Umbilical cord (tissue), 1 donor: ENCODE measurements at regions not wholly inside any gene's neighbourhood (a gene's known extent, or its start where the extent isn't known, plus 50 kb on each side); places are given as distances from the start of the nearest gene placed in this dataset.

Experiments used
- DNase-seq: peaks from one replicate; pipeline ENCODE4 v3.0.0-alpha.2; 2015; ENCODE audit warnings: low spot score

DNA sequence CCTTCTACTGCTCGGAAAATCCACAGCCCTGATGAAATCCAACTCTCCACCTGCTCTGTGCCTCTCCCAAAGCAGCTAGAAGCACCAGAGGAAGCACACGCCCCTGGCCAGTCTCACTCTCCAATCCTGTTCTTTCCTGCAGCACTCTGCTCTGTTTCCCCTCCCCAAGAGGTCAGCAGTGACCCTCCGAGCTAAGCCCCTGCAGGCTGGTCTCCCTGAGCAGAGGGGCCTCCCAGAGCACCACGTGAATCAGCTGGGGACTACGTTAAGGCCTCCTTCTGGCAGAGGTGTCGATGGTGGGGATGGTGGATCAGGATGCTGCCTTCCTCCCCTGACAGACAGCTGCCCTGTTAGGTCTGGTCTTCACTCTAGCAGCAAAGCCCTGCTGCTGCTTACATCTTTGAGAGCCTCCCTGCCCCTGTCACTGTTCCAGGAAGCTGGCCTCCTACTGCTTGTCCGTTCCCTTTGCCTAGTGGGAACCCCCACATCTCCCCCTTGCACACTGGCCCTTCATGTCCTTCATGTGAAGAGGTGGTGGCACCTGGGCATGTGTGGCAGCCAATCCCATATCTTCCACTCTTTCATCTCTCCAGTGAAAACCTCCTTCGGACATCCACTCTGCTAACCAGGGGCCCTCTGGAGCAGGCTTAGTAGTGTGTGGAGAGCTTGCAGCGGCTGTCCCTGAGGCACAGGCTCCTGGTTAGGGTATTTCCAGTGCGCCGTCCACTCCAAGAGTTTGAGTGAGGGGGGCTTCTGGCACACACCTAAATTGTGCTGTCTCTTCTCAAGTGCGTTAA is 307.5 kb upstream of the HS6ST1 start:
- DNase-seq = no peak

DNA sequence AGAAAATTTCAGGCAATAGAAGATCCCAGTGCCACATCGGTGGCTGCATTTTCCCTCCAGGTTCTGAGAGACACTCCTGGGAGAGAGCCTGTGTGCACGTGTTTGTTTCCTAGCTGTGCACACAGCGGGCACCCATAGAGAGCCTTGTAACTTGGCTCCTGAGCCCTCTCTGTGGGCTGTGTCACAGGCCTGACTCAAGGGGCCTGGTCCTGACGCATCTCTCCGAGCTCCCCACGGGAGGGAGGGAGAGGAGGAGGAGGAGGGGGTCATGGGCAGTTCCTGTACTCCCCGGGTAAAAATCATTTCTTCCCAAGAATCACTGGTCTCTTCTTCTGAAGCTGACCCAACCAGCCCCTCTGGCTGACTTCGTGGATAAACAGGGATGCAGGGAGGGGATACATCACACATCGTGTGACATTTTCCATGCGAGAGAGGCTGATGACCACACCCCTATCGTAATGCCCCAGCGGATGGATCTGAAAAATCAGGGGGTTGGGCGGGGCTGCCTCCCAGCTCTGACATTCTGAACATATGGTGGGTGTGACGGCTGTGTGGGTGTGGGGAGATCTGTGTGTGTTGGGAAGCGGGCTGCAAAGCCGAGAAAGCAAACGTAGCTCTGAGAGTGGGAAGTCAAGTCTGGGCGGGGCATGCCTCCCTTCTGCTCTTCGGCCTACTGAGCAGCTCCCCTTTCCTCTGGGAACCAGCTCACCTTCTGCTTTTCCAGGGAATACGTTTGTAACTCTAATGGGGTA is 308.3 kb upstream of the HS6ST1 start:
- DNase-seq = peak; percentile 35

DNA sequence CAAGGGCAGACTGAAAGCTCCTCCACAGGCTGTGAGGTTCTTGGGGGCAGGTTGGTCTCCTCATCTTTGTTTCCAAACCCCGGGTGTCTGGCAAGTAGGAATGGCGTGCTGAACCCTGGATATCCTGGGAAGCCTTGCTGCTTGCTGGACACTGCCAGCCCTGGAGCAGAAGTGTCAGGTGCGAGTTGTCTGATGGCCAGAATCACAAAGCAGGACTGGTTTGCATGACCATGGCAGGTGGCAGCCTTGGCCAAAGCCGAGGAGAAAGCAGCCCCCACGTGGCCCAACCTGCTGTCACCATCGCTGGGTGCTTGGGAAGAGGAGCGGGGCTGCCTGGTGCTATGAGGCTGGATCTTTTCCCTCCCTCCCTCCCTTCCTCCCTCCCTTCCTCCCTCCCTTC is 309.5 kb upstream of the HS6ST1 start:
- DNase-seq = no peak

DNA sequence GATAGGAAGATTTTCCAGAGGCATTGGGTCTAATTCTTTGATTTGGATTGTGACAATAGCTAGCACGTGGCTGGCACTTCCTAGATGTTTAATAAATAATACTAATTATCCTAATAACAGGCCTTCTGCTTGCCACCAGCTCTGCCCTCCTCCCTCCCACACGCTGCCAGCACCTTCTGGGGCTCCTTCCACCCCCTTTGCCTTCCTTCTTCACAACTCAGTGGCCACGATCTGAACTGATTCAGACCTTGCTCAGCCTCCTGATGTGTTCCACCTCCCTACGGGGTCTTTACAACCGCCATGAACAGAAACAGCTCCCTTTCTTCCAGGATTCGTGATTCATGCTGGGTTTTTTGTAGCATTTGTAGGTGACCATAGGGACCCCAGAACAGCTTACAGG is 310.3 kb upstream of the HS6ST1 start:
- DNase-seq = no peak

DNA sequence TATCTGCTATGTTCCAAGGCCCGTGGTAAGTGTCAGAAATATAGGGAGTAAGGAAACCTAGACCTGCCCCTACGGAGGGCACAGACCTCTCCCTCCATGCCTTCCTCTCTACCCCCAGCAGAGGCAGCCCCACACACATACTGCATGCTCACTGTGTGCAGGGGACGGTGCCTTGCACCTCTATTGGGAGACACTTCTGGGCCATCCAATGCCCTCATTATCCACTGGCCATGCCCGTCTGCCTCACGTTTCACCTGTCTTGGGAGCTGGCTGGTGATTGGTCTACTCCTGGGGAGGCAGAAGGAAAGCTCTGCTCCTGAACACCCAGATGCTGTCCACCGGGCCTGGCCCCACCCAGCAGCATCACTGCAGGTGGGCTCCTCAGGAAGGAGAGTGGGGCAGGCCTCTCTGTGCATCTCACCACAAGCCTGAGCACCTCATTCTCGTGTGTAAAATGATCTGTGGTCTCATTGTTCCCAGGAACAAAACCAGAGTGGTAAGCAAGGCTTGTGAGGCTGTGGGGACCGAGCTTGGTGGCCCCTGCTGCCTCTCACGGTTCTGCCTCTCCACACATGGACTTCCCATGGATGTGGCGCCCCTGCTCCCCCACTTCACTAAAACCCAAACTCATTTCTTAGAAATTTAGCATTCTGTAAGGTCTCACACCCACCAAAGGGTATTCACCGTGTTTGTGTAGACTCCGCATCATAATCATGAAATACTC is 312.5 kb upstream of the HS6ST1 start:
- DNase-seq = no peak

DNA sequence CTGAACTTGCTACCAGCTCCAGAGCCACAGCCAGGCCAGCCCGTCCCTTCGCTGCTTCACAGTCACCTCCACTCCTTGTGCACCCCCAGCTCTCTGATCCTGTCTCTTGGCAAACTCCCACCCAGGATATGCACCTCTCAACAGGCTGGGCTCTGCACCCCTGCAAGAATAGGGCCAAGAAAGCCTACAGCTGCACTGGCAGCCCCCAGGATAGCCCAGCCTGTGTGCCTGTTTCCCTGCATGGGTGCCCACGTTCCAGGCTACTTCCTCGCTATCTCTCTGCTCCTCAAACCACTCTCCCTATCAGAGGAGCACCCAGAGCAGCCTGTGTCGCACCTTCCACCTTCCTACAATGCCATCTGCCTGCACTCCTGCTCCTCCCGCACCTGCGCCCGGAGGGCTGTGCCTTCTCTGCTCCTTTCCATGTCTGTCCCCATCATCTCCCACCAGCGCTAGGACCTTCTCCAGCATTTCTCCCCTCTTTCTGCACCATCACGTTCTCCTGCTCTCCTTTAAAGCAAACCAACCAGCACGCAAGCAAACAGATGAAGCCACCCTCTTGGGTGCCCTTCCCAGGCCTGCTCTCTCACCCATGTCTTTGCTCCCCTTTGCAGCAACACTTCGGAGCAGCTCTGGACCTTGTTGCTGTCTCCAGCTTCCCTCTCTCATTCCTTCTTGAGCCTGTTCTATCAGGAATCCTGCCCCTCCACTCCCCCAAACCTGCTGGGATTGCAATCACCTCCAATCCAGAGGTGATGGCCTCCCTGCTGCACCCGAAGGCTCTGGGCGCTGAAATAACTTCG is 313.2 kb upstream of the HS6ST1 start:
- DNase-seq = no peak

DNA sequence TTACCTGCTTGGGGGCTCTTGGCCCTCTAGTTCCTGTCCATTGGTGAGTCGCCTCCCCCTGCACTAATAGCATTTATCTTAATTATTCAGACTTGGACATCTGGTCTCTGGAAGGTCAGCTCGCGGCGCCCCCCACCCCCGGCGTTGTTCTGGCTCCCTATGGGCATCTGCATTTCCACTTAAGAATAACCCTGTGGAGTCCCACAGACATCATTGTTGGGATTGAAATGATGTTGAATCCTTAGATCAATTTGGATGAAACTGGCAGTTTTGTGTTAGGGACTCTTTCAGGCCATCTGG is 313.8 kb upstream of the HS6ST1 start:
- DNase-seq = no peak

DNA sequence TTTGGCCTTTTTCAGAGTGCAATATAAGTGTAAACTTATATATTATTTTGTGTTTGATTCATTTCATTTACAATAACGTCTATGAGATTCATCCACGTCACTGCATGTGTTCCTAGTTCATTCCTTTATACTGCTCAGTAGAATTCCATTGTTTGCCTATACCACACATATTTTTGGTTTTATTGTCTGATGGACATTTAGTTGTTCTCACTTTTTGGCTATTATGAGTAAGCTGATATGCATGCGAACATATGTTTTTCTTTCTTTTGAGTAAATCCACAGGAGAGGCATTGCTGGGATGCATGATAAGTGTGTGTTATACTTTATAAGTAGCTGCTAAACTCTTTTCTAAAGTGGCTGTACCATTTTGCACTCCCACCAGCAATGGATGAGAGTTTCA is 314.8 kb upstream of the HS6ST1 start:
- DNase-seq = no peak

DNA sequence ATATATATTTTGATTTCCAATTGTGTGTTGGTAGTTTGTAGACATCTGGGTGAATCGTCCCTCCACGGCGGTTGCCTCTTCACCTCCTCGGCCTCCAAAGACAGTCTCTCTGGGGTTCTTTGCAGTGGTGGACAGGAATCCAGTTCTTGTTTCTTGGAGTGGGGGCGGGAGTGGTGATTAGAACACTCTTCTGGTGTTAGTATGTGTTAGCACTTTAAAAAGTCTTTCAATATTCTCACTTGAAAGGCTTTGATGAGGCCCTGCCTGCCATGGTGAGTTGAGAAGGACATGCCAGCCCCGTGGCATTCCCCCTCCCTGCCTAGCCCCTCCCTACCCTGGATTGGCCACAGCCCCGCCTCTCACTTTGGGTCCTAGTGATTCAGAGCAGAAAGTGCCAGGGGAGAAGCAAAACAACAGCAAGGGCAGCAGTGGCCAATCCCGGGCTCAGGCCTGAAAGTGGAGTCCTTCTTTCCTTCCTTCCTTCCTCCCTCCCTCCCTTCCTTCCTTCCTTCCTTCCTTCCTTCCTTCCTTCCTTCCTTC is 316.8 kb upstream of the HS6ST1 start:
- DNase-seq = no peak

DNA sequence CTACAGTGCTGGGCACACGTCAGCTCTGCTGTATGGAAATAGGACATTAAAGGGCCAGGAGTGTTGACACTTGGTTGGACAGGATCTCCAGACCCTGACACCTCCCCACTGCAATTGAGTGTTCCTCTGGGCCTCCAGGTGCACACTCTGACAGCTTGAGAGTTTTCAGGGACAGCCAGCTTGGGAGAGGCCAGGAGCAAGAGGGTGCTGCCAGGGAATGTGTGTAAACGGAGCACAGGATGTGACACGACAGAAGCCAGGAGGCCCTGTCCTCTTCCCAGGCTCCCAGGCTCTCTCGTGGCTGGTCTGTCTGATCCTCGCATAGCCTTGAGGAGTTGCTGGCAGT is 318.1 kb upstream of the HS6ST1 start:
- no peak for DNase-seq

DNA sequence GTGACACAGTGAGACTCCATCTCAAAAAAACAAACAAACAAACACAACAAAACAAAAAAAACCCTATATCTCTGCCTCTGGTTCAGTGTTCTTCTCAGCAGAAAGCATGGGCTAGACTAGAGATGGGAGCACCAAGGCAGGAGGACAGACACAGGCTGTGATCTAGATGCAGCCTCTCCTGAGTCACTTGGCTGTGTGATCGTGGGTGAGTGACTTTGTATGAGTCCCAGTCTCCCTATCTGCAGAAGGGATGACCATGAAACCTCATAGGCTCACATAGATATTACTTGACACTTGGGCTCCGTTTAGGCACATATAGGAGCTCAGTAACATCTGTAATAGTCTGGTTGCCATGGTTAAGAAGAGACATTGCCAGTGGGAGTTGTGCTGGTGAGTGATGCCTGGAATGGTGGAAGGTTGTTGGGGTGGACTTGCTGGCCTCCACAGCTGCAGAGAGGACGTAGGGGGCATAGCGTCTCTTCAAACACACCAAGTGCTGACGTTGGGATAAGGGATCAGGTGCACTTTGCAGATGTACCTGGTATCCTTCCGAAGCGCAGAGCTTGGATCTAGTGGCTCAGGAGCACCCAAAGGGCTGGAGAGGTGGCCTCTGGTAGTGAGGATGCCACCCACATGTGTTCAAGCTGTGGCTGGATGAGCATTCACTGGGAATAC is 318.9 kb upstream of the HS6ST1 start:
- no peak for DNase-seq

DNA sequence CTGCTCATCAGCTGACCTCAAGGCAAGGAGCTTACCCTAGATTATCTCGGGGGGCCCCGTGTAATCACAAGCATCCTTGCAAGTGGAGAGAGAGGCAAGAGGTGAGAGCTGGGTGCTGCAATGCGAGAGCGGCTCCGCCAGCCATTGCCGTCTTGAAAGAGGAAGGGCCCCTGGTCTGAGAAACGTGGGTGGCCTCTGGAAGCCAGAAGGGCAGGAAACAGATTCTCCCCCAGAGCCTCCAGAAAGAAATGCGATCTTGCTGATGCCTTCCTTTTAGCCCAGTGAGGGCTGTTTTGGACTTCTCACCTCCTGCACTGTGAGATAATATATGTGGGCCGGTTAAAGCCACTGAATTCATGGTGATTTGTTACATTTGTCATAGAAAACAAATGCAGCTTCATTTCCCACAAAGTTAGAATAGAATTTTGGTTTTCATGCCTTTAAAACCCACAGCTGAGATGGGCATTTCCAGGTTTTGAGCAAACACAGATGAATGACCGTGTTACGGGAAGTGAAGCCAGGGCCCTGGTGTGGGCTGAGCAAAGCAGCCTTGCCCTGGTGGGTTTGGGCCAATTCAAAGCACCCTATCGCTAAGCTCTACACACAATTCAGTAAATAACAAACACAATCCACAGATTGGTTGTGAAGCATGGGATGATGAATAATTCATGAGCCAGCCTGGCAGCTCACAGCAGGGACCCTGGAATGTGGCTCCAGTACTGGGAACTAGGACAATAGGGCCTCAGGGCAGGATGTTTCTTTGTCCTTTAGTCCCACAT is 319.9 kb upstream of the HS6ST1 start:
- peak; percentile 18 for DNase-seq

DNA sequence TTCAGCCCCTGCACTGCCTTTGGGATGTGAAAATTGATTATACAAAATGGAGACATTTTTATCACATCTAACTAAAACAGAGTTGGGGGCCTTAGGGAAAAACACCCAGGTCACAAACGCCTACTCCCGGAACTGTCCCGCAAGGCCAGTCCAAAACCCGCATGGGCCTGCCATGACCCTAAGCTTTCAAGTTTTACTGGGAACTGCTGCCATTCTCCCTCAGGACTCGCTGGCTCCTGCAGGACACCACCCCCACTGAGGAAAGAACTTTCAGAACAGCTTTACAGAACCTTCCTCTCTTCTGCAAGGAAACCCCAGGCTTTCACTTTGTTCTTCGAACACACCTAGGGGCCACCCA is 320.4 kb upstream of the HS6ST1 start:
- DNase-seq = no peak

DNA sequence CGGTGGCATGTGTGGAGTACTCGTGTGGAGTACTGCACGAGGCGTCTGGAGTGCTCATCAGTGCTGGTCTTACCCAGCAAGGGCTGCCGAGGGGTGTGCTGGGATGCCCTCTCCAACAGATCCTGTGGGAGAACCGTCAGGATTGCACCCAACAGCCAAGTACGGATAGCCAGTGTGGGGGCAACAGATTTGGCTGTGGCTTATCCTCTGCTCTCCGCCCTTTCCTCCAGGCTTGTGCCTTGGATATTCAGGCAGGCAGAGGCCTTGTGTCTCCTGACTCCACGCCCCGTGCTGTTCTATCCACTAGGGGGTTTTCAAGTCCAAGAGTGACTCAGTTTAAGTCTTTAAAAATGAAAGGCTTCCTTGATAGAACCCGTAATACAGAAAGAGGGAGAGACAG is 321.0 kb upstream of the HS6ST1 start:
- no peak for DNase-seq

DNA sequence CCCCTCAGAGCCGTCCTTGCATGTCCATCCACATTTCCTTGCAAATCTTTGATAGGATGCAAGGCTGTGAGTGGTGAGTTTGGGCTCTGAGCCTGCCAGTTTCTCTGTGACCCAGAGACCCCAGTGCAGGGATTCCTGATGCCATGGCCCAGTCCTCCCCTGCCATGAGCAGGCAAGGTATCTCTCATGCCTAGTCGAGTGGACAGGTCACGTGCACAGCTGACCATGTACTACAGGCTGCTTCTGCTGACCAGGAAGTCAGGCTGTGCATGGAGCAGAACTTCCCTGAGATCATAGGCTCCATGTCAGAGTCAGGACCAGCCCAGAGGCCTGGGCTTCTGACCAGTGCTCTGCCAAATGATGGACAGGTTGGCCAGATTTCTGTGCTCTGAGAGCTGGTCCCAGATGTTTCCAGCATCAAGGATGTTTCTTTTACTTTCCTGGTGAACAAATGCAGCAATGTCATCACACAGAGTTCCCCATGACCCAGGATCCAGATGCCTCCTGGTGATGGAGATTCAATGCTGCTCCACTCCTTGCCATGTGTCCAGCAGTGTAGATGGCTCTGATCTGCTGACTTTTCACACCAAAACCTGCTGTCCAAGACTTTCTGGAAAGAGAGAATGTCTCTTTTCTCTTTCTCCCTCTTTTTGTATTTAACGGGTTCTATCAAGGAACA is 321.6 kb upstream of the HS6ST1 start:
- DNase-seq = no peak

DNA sequence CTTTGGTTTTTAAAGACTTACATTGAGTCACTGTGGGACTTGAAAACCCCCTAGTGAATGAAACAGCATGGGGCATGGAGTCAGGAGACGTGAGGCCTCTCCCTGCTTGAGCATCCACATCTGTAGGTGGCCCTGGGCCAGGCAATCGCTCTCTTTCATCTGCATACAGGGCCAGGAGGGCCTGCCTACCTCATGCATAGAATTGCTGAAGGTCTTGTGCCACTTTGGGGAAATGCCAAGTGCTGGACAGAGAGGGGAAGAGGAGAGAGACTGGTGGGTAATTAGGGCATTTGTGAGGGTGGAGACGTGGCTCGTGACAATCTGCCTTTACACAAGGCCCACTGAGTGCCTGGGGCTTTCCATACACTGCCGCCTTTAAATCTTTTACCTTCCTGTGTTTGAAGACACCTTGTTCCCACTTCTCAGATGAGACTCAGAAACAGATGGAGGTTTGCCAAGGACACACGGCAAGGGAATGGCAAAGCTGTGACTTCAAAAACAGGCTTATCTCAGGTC is 322.2 kb upstream of the HS6ST1 start:
- no peak for DNase-seq

DNA sequence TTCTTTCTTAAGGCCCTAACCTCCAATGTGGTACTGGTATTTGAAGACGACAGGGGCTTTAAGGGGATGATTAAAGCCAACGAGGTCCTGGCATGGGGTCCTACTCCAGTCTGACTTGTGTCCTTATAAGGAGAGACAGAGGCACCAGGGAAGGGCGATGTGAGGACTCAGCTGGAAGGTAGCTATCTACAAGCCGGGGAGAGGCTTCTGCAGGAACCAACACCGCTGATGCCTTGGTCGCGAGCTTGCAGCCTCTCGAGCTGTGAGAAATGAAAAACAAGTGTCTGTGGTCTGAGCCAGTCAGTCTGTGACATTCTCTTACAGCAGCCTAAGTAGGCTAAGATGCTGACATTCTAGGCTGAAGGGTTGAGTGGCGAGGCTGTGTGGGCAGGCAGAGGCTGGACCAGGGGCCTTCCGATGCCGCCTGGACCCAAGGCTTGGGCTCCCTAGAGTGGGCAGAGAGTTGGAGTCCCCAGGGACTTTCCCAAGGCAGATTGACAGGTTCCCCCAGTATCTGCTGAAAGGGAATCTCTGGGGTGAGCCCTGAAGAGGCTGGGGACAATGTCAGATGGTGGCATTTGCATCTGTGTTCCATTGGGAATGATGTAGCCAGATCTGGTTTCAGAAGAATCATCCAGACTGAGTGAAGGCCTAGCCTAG is 322.9 kb upstream of the HS6ST1 start:
- DNase-seq = no peak

DNA sequence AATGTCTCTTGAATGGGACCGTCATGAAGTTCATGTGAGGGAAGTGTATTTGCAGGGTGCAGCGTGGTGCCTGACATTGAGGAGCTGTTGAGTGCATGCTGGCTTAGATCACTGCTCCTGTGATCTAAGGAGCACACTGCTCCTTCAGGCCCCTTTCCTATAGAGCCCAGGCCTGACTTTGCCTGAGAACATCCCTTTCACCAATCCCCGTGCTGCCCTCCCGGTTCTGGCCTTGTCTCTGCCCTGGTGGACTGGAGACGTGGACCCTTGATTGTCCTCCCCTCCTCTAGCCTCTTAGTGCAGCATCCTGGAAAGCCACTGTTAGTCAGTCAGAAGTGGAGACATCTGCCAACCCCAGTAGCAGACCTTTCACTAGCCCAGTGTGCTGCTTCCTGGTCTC is 323.6 kb upstream of the HS6ST1 start:
- no peak for DNase-seq

DNA sequence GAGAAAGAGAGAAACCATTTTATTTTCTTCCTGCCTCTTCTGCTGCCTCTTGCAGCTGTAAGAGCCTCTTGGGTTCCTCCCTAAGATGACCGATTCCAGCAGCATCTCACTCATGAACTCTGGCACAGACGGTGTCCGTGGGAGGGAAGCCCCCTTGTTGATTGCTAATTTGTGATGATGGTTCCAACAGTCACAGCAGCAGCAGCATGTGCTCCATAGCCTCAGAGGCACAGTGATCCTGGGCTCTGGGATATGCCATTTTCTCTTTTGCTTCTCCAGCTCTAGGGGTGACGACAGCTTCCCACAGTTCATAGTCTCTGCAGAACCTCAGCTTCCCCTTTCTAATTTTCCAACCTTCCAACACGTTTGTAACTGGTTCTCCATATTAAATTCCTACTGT is 324.2 kb upstream of the HS6ST1 start:
- DNase-seq = no peak
